Uterus (tissue), 3 donors: ENCODE measurements at regions not wholly inside any gene's neighbourhood (a gene's known extent, or its start where the extent isn't known, plus 50 kb on each side); places are given as distances from the start of the nearest gene placed in this dataset.

Source experiments
- DNase-seq, 2 donors: peaks; one replicate each; pipeline ENCODE4 v3.0.0-alpha.2; 2019 to 2020
- H3K27ac ChIP-seq, 2 donors: fragments of 200-600 bp; sonication (generic); 1 replicate in 1 of 2; 2 replicates in 1 of 2; pipeline ENCODE4 v1.5.1; 2016 to 2018
- H3K27me3 ChIP-seq, 2 donors: fragments of 200-600 bp; sonication (generic); one replicate each; pipeline ENCODE4 v1.5.1; 2018 to 2019; ENCODE audit warnings: control low read depth in 1 of 2
- H3K36me3 ChIP-seq, 2 donors: fragments of 200-600 bp; sonication (generic); one replicate each; pipeline ENCODE4 v1.5.1; 2019; ENCODE audit warnings: control low read depth in 1 of 2
- H3K4me1 ChIP-seq, 2 donors: fragments of 200-600 bp; sonication (generic); one replicate each; pipeline ENCODE4 v1.5.1; 2018 to 2019; ENCODE audit warnings: control low read depth in 1 of 2
- H3K4me3 ChIP-seq, 2 donors: fragments of 200-600 bp; sonication (generic); 1 replicate in 1 of 2; 2 replicates in 1 of 2; pipeline ENCODE4 v1.5.1; 2018 to 2019; ENCODE audit warnings: mild to moderate bottlenecking in 1 of 2
- H3K9me3 ChIP-seq, 2 donors: fragments of 200-600 bp; sonication (generic); one replicate each; pipeline ENCODE4 v1.5.1; 2019; ENCODE audit warnings: control low read depth in 1 of 2
- POLR2A ChIP-seq, 2 donors: fragments of 450-650 bp; IDR thresholded peaks; one replicate each; pipeline ENCODE4 v1.6.1; 2016; ENCODE audit warnings: antibody characterized with exemption in 2 of 2, mild to moderate bottlenecking in 1 of 2, moderate library complexity in 1 of 2
- intact Hi-C: fragments of 100-400 bp; cut with DNase I; formaldehyde crosslinking; loops from one replicate; pipeline ENCODE4 v1.15.1; 2023; ENCODE audit warnings: low total_unique reads
- TF ChIP-seq, protein P1 (sequence below), 4 experiments: fragments of 200-600 bp in 2 of 4; fragments of 450-650 bp in 2 of 4; sonication (generic) in 2 of 4; IDR thresholded peaks; one replicate each; pipeline ENCODE4 v1.5.1; 2016 to 2019; ENCODE audit warnings: antibody characterized with exemption in 4 of 4, mild to moderate bottlenecking in 2 of 4, moderate library complexity in 1 of 4
- donor health status: DM: yes; HTN: yes; CAD: no.

DNA sequence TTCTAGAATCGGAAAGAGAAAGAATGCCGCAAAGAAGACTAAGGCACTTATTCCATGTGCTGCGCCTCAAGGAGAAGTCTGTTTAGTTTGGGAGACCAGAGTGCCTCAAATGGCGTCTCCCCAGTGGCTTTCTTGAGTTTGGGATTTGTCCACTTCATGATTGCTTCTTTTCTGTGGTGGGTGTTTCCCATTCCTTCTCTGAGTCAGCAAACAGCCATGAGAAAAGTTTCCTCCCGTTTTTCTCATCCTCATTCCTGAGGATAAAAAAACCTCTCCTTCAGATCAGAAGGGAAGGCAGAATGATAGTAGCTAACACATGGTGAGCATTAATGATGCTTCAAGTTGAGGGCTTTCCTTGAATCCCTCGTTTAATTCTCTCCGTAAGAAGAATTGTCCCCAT is 275.9 kb upstream of the WWC1 start:
- H3K27me3 ChIP-seq: no peaks in the 10 kb centered on the region
- H3K9me3 ChIP-seq: no peaks in the 10 kb centered on the region
- H3K4me1 ChIP-seq: no peaks in the 10 kb centered on the region
- no peak for TF ChIP-seq POLR2A (IDR thresholded peaks at IDR 0.05)
- TF ChIP-seq, protein P1, sequence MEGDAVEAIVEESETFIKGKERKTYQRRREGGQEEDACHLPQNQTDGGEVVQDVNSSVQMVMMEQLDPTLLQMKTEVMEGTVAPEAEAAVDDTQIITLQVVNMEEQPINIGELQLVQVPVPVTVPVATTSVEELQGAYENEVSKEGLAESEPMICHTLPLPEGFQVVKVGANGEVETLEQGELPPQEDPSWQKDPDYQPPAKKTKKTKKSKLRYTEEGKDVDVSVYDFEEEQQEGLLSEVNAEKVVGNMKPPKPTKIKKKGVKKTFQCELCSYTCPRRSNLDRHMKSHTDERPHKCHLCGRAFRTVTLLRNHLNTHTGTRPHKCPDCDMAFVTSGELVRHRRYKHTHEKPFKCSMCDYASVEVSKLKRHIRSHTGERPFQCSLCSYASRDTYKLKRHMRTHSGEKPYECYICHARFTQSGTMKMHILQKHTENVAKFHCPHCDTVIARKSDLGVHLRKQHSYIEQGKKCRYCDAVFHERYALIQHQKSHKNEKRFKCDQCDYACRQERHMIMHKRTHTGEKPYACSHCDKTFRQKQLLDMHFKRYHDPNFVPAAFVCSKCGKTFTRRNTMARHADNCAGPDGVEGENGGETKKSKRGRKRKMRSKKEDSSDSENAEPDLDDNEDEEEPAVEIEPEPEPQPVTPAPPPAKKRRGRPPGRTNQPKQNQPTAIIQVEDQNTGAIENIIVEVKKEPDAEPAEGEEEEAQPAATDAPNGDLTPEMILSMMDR (IDR thresholded peaks at IDR 0.05): no peak
- H3K4me3 ChIP-seq: no peak overlapping the region
- H3K27ac ChIP-seq: no peak overlapping the region
- no peak for DNase-seq
- no peaks in the 10 kb centered on the region for H3K36me3 ChIP-seq
- intact Hi-C loops: no loop called here

DNA sequence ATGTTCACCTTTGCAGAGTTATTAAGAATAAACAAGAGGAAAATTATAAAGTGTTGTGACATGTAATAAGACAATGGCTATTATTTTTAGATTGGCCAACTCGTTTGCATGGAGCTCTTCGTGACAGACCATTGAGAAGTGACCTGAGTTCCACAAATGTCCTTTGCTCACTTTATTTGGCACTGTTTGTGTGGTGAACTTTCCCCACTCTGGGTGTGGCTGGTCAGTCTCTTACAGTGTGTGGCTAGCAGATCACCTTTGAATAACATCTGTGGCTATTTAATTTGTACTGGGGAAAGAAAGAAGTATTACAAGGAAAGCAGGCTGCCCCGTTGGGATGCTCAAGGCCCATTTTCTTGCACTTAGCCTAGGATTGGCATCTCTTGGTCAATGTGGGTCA is 274.1 kb upstream of the WWC1 start:
- H3K4me3 ChIP-seq: no peak overlapping the region
- H3K27me3 ChIP-seq: no peaks in the 10 kb centered on the region
- DNase-seq: no peak
- TF ChIP-seq, protein P1 (IDR thresholded peaks at IDR 0.05): no peak
- TF ChIP-seq POLR2A (IDR thresholded peaks at IDR 0.05): no peak
- H3K4me1 ChIP-seq: no peaks in the 10 kb centered on the region
- intact Hi-C loops: no loop called here
- no peak overlapping the region for H3K27ac ChIP-seq
- H3K9me3 ChIP-seq: no peaks in the 10 kb centered on the region
- H3K36me3 ChIP-seq: no peaks in the 10 kb centered on the region

DNA sequence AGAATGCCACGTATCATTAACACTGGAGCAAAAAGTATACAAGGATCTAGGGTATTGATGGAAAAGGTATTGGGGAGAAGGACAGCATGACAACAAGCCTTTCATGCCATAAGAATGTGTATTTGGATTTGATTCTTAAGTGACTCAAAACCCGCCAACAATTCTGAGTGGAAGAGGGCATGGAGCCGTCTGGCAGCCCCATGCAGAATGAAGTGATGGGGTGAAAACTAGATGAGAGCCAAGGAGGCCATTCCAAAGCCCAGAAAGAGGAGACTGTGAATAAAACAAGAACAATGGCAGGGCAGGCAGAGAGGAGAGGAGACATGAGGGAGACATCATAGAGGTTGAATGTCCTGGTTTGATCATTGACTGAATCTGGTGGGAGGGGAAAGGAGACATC is 272.3 kb upstream of the WWC1 start:
- intact Hi-C loops: no loop called here
- no peak overlapping the region for H3K27ac ChIP-seq
- no peaks in the 10 kb centered on the region for H3K4me1 ChIP-seq
- no peaks in the 10 kb centered on the region for H3K27me3 ChIP-seq
- no peaks in the 10 kb centered on the region for H3K36me3 ChIP-seq
- no peaks in the 10 kb centered on the region for H3K9me3 ChIP-seq
- DNase-seq: no peak
- TF ChIP-seq, protein P1 (IDR thresholded peaks at IDR 0.05): no peak
- no peak for TF ChIP-seq POLR2A (IDR thresholded peaks at IDR 0.05)
- no peak overlapping the region for H3K4me3 ChIP-seq

DNA sequence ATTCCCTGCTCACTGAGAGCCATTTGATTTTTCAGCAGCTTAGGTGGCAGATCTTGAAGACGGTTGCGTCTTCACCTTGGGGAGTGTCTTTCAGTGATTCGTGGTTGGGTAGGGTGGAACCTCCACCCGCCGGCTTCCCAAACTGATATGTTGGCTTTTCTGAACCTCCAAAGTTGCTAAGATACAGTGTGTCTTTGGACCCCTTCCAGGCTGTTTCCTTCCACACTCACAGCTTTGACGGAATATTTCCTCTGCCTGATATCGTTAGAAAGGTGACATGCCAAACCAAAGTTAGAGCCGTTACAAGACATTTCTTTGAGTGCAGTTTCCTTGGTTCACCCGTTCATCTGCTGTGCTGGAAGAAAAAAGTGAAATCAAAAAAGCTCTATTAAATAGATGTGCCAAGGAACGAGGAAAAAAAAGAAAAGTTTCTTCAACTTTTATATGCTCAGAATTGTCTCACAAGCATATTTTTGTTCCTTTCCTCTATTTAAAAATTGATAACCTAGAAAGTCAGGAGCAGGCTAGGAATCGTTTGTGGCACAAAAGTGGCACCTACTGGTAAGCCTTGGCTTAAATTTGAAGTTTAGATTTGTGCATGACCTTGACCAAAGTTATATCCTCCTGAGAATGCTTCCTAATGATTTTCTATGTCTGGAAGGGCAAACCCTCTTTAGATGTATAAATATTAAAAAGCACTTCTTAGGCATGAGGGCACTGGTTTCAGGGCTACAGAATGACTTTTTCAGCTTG is 270.7 kb upstream of the WWC1 start:
- Histone ChIP-seq H3K27me3 (no peaks in the 10 kb centered on the region), H3K27ac (no peak overlapping the region), H3K9me3 (no peaks in the 10 kb centered on the region), H3K4me3 (no peak overlapping the region), H3K36me3 (no peaks in the 10 kb centered on the region), H3K4me1 (no peaks in the 10 kb centered on the region)
- no peak for DNase-seq
- no peak for TF ChIP-seq POLR2A (IDR thresholded peaks at IDR 0.05)
- TF ChIP-seq, protein P1 (IDR thresholded peaks at IDR 0.05): no peak
- intact Hi-C loops: no loop called here

DNA sequence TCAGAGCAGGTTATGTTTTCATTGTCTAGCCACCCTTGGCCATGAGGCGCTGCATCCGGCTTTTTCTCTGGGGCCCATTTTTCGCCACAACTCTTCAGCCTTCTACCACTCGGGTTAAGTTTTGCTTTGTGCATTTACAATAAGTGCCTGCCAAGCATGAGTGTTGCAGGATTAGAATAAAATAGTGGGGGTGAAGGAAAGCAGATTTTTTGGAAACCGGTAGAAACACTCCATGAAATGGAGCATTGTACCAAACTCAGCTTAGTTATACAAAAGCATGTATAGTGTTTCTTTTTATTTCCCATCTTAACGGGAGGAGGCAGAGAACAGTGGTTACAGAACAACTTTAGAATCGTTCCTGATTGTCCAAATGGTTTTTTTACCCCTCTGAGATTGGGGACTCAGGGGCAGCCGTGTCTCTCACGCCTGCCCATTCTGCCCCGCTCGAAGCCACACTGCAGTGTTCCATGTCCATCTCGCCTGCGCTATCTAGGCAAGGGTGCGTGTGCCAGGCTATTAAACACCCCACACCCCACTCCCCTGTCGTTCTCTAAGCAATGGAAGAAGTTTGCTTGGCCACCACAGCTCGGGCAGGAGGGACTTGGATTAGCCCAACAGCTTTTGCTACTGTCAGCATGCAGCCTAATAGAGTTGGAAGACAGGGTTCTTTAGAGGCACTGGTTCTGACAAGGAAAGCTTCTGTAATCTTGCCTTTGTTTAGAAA is 268.8 kb upstream of the WWC1 start:
- H3K36me3 ChIP-seq: no peaks in the 10 kb centered on the region
- H3K27ac ChIP-seq: no peak overlapping the region
- TF ChIP-seq, protein P1 (IDR thresholded peaks at IDR 0.05): no peak
- no peak for TF ChIP-seq POLR2A (IDR thresholded peaks at IDR 0.05)
- no peaks in the 10 kb centered on the region for H3K27me3 ChIP-seq
- no peak for DNase-seq
- no peaks in the 10 kb centered on the region for H3K4me1 ChIP-seq
- no peak overlapping the region for H3K4me3 ChIP-seq
- intact Hi-C loops: no loop called here
- no peaks in the 10 kb centered on the region for H3K9me3 ChIP-seq
